ENCODE measurements at regions not wholly inside any gene's neighbourhood (a gene's known extent, or its start where the extent isn't known, plus 50 kb on each side); places are given as distances from the start of the nearest gene placed in this dataset.

DNA sequence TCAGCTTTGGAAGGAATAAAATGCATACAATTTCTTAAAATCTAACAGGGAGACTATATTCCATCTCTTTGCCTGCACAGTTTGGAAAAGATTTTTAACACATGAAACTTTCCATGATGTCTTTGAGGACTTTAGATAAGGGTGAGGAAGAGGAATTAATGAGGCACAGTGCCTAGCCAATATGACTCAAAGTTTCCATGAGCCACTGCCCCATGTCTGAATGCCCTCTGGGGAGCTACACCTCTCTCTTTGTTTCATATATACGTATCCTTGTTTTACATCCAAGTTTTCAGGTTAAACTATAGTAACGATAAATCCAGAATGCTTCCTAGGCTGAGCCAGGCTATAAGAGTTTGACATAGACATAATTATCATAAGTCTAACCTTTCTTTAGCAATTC is 349.3 kb upstream of the TLE4 start:
- in situ Hi-C loops (cut with HindIII; ENCODE audit: low sequenced_read_pairs): no loop called here

DNA sequence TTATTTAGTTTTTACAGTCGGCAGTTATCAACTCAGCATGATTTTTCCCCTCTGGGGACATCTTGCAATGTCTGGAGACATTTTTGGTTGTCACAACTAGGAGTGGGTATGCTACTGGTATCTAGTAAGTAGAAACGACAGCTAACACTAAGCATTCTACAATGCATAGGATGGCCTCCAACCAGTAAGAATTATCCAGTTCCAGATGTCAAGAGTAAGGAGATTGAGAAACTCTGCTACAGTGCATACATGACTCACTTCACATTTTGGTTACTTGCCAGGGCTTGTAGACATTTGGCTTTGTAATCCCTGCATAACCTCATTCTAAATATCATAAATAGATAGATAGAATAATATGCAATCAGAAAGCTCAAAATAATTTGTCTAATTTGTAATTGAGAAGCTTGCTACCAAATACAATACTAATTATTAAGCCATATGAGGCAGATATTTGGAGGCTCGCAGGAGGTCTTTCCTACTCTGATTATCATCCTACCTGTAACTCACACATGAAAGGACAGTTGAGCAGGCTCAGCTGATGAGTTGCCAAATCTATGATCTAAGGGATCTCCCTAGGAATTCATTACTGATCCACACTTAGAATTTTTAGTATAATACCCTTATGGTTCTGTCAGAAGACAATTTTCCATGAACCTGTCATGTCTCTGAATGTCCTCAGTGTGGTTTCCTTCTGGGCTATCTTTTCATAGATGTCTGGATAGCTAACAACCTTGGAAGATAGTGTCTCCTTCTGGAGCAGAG is 346.9 kb upstream of the TLE4 start:
- in situ Hi-C loops (cut with HindIII; ENCODE audit: low sequenced_read_pairs): no loop called here

GRCh38 chr9:79233542-79233941 is 338.2 kb upstream of the TLE4 start:
- in situ Hi-C loops (cut with HindIII; ENCODE audit: low sequenced_read_pairs): no loop called here

DNA sequence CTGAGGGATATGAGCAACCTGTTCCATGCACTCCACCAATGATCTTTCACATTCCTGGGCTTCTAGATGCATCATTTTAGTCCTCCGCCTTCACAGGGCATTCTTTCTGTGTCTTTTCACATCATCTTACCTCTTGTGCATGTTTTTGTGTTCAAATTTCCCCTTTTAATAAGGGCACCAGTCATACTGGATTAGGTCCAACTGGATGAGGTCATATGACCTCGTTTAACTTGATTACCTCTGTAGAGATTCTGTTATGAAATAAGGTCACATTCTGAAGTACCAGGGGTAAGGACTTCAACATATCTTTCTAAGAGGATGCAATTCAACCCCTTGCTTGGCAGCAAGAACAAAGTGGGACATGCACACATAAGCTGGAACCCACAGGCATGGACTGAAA is 335.3 kb upstream of the TLE4 start:
- in situ Hi-C loops (cut with HindIII; ENCODE audit: low sequenced_read_pairs): no loop called here

DNA sequence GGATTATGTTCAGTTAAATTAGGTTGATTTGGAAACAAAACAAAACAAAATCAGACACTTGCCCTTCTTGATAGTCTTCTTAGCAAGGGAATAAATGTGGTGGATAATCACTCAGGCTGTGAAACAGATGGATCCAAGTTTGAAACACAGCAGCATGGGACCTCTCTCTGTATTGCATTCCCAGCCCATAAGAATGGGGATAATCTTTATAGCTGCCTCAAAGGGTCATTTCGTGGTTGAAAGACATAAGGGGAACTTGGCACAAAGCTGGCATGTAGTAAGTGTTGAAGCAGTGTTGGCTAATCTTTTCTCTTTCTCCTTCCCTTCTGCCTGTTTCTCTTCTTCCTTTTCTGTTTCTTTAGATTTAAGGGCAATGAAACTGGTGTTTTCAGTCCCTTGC is 333.9 kb upstream of the TLE4 start:
- in situ Hi-C loops (cut with HindIII; ENCODE audit: low sequenced_read_pairs): no loop called here

DNA sequence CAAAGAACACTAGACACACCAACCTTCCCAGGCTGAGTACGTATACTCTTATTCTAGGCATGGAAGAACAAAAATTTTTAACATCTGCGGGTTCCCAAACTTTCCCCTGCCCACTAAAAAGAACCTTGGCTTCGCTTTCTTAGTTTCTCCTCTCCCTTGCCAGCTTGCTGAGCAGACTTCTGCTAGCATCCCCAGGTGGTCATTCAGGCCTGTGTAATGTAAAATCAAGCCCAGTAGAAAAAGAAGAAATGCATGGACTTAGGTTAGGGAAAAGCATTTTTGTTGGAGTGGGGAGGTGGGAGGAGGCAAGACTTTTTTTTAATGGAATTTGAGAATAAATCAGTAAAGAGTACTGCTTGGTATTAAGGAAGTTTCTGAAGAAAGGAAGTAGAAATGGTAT is 331.0 kb upstream of the TLE4 start:
- in situ Hi-C loops (cut with HindIII; ENCODE audit: low sequenced_read_pairs): no loop called here

DNA sequence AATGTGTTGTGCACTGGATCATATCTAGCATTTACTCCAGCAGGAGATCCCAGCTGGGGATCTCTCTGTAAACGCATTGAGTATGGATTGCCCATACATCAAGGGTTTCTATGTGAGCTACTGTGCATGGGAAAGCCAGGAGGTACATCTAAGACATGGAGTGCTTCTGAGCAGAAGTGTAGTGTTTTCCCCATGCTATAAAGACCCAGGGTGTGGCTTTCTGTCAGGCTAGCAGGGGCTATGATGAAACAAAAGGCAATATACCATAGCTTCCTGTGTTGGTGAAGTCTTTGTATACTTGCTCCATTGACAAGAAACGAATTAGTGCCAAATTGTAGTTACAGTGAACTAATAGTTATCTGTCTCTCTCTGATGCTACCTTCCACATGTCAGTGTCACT is 329.3 kb upstream of the TLE4 start:
- in situ Hi-C loops (cut with HindIII; ENCODE audit: low sequenced_read_pairs): no loop called here

DNA sequence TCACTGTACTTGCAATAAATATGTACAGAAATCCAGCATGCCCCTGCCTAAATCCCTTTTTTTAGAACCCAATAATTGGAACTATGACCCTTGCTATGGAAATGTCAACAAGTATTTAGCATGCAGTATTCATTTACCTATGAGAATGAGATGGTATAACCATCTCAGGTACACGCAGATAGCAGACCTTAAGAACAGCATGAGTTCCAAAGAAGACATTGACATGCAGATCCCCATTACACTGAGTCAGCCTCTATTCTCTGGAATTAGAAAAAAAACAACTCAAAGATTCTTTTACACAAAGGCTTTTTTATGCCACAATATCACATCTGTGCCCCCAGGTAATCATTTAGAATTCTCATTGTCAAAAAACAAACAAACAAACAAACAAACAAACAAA is 325.6 kb upstream of the TLE4 start:
- in situ Hi-C loops (cut with HindIII; ENCODE audit: low sequenced_read_pairs): no loop called here

- in situ Hi-C loops (cut with HindIII; ENCODE audit: low sequenced_read_pairs): no loop called here
Observed at GRCh38 chr9:79247021-79247420, 324.7 kb upstream of the TLE4 start.

DNA sequence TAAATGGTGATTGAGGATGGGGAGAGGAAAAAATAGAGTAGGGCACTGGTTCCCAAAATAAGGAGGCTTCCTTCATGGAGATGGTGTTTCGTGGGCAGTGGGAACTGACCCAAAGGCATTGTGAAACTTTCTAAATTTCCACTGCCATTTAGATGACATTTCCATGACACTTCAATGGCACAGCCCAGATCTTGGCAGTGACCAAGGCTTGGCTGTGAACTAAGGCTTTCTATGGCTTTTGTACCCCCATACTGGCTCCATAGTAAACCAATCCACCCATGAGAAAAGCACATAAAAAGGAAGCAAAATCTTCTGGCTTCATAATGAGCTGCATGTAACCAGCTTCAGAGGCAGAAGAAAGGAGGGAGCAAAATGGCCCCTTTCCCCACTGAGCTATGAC is 321.0 kb upstream of the TLE4 start:
- in situ Hi-C loops (cut with HindIII; ENCODE audit: low sequenced_read_pairs): no loop called here

DNA sequence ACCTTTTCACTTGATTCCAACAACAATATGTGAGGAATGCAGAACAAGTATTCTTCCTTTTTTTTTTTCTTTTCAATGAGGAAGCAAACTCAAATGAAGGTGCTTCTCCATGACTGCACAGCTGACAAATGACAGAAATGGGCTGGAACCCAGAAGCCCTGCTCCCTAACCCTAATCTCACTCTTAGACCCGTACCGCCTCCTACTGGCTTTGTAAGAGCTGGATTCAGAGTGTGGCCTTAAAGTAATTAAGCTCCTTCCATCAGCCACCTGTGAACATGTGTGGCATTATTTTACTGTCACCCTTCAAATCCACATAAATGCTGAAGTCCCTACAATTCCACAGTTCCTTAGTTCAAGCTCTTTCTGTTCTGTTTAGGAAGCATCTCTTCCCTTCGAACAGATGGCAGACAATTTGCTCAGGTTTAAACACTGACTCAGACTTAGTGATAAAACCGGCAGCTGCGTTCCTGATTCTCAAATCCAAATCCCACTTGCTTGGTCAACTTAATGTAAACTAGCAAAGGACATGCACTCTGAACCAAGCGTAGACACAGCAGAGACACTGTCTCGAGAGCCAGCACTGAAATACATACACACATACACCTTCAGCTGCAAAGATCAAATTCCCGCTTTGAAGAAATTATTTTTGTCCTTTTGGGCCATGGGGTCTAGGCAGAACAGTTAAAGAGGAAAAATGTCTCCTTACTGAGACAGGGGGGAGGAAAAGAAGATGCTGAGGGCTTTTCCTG is 316.7 kb upstream of the TLE4 start:
- in situ Hi-C loops (cut with HindIII; ENCODE audit: low sequenced_read_pairs): no loop called here

DNA sequence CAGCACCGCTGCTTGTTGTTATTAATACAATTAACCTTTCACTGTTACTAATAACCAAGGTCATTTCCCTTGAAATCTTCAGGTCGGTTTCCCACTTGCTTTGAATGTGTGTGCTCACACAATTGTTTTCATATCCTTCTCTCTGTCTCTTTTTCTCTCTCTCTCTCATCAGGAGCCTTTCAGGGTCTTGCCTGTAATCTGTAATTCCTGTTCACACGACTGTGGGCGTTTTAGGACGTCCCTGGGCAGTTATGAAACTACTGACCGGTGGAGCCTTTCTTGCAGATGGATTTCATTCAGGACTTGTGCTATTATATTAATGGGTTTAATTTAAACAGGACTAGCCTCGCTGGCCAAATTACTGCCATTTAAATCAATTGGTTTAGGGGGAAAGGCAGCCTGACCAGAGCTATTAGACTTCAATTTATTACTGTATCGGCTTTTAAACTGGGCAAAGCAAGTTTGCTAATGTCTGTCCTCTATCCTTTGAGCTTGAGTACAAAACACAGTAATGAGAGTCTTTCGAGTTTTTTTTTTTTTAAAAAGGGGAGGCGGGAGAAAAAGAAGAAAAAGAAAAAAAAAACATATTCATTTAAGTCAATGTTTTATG is 316.0 kb upstream of the TLE4 start:
- in situ Hi-C loops (cut with HindIII; ENCODE audit: low sequenced_read_pairs): no loop called here

DNA sequence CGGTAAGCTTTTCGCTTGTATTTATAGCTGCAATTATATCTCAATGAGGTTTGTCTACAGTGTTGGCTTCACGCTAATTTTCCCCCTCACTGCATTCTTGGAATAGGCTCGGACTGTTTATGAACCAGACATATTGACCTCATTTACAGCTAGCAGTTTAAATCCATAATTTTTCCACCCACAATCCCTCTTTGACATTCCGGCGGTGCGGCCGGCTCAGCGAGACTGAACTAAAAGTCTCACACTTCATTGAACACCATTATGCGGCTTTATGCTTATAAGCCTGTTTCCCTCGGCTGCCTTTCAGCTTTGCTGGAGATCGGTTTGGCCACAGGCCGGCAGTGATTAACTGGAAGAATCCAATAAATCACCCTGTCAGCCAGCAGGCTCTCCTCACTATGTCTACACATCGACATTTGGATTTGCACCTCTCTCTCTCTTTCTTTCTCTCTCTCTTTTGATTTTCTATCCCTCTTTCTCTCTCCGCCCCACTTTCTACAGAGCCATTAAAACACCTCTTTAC is 315.0 kb upstream of the TLE4 start:
- in situ Hi-C loops (cut with HindIII; ENCODE audit: low sequenced_read_pairs): no loop called here

- in situ Hi-C loops (cut with HindIII; ENCODE audit: low sequenced_read_pairs): no loop called here
Observed at GRCh38 chr9:79257228-79257781, 314.5 kb upstream of the TLE4 start.

DNA sequence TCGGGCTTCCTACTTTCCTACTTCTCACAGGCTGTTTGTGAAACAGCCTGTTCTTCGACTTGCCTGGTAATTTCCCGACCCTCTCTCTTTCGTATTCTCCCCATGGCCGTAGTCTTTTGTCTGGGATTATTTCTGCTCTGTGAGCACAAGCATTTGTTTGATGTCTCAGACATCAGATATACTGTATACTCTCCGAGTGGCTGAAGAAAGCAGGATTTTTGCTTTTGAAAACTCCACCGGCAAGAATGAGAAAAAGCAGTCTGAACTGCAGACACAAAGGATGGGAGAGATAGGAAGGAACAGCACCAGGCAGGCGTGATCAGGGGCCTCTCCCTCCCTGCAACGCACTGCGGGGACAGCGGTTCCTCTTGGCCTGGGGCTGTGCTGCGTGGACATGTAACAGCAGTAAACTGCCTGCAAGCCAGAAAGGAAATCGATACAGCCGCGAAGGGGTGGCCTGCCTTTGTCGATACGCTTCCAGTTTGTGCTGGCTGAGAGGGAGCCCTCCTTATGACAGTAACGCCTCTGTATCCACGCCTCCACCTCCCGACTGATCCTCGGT is 313.9 kb upstream of the TLE4 start:
- in situ Hi-C loops (cut with HindIII; ENCODE audit: low sequenced_read_pairs): no loop called here

DNA sequence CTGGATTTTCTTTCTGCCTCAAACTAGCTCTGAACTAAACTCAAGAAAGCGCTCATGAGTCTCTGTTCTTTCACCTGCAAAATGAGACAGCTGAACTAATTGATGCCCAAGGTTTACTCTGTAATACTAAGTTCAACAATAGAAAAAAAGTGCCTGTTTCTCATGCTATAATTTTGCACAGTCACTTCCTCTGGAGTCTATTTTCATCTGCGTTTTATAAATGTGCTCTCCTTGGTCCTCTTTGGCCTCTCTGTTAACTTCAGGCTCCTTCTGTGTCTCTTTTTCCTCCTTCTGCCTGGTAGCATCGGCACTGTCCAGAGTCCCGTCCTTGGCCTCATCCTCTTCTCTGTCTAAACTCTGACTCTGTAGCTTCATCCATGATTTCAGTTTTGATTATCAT is 311.9 kb upstream of the TLE4 start:
- in situ Hi-C loops (cut with HindIII; ENCODE audit: low sequenced_read_pairs): no loop called here

GRCh38 chr9:79263628-79264027 is 308.1 kb upstream of the TLE4 start:
- in situ Hi-C loops (cut with HindIII; ENCODE audit: low sequenced_read_pairs): no loop called here

- in situ Hi-C loops (cut with HindIII; ENCODE audit: low sequenced_read_pairs): no loop called here
Observed at GRCh38 chr9:79264041-79264440, 307.7 kb upstream of the TLE4 start.

GRCh38 chr9:79264511-79265355 is 307.0 kb upstream of the TLE4 start:
- in situ Hi-C loops (cut with HindIII; ENCODE audit: low sequenced_read_pairs): no loop called here

DNA sequence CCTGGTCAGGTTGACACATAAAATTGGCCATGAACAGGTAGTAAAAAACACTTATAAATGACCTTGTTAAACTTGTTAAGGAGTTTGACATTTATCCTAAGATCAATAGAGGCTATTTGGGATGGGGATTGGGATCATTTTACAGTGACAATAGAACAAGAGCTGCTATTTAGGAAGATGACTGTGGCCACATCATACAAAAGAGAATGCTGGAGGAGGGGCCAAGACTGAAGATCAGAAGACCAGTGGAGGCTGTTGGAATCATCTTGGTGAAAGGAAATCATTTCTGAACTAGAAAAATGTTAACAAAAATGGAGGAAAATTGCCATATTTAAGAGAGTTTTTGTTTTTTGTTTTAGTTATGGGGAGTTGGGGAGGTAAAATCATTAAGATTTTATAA is 304.8 kb upstream of the TLE4 start:
- in situ Hi-C loops (cut with HindIII; ENCODE audit: low sequenced_read_pairs): no loop called here
